Ishikawa (cell line): ENCODE measurements at regions not wholly inside any gene's neighbourhood (a gene's known extent, or its start where the extent isn't known, plus 50 kb on each side); places are given as distances from the start of the nearest gene placed in this dataset.
A peak's percentile ranks its signal among the peaks of the same experiment; 100 is the strongest.

ENCODE experiments used
- CEBPB ChIP-seq: IDR thresholded peaks from 2 replicates; pipeline ENCODE4 v1.6.1; 2012
- CREB1 ChIP-seq: IDR thresholded peaks from 2 replicates; pipeline ENCODE4 v1.6.1; 2012; ENCODE audit warnings: low read depth
- EGR1 ChIP-seq: IDR thresholded peaks from 2 replicates; pipeline ENCODE4 v1.6.1; 2012
- EP300 ChIP-seq: IDR thresholded peaks from 2 replicates; pipeline ENCODE4 v1.6.1; 2012; ENCODE audit warnings: borderline replicate concordance
- FOXM1 ChIP-seq: IDR thresholded peaks from 2 replicates; pipeline ENCODE4 v1.6.1; 2012; ENCODE audit warnings: low read depth, borderline replicate concordance
- NFIC ChIP-seq: IDR thresholded peaks from 2 replicates; pipeline ENCODE4 v1.6.1; 2012
- RAD21 ChIP-seq: IDR thresholded peaks from 2 replicates; pipeline ENCODE4 v1.6.1; 2012; ENCODE audit warnings: low read depth
- TAF1 ChIP-seq: IDR thresholded peaks from 2 replicates; pipeline ENCODE4 v1.6.1; 2012; ENCODE audit warnings: low read depth, mild to moderate bottlenecking
- TCF12 ChIP-seq: IDR thresholded peaks from 2 replicates; pipeline ENCODE4 v1.6.1; 2012; ENCODE audit warnings: low read depth
- TEAD4 ChIP-seq: IDR thresholded peaks from 2 replicates; pipeline ENCODE4 v1.6.1; 2012
- YY1 ChIP-seq: IDR thresholded peaks from 2 replicates; pipeline ENCODE4 v1.6.1; 2012; ENCODE audit warnings: low read depth
- ZBTB7A ChIP-seq: IDR thresholded peaks from 2 replicates; pipeline ENCODE4 v1.6.1; 2012; ENCODE audit warnings: low read depth
- TF ChIP-seq, protein P1 (sequence below): IDR thresholded peaks from 2 replicates; pipeline ENCODE4 v1.6.1; 2012; ENCODE audit warnings: low read depth, mild to moderate bottlenecking
- TF ChIP-seq, protein P2 (sequence below): IDR thresholded peaks from 2 replicates; pipeline ENCODE4 v1.6.1; 2012
- TF ChIP-seq, protein P3 (sequence below): IDR thresholded peaks from 2 replicates; pipeline ENCODE4 v1.6.1; 2012

DNA sequence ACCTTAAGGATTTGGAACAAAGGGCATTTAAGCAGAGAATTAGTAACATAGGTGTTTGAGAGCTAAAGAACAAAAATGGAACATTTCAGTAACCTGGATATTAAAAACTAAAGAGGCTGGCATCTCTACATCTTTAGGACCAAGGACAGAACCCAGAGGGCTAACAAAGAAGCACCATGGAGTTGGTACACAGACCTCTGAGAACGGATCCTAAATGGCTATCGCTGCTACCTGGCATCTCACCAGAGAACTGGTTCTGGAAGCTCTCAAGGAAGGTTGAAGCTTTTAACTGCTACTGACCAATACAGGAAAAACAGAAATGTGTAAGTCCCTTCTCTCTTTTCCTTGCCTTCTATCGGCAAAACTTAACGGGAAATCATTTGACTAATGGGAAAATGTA is 118.4 kb upstream of the TLL1 start:
- TF ChIP-seq CEBPB, result no peak
- no peak for TF ChIP-seq FOXM1
- TF ChIP-seq, protein P1, sequence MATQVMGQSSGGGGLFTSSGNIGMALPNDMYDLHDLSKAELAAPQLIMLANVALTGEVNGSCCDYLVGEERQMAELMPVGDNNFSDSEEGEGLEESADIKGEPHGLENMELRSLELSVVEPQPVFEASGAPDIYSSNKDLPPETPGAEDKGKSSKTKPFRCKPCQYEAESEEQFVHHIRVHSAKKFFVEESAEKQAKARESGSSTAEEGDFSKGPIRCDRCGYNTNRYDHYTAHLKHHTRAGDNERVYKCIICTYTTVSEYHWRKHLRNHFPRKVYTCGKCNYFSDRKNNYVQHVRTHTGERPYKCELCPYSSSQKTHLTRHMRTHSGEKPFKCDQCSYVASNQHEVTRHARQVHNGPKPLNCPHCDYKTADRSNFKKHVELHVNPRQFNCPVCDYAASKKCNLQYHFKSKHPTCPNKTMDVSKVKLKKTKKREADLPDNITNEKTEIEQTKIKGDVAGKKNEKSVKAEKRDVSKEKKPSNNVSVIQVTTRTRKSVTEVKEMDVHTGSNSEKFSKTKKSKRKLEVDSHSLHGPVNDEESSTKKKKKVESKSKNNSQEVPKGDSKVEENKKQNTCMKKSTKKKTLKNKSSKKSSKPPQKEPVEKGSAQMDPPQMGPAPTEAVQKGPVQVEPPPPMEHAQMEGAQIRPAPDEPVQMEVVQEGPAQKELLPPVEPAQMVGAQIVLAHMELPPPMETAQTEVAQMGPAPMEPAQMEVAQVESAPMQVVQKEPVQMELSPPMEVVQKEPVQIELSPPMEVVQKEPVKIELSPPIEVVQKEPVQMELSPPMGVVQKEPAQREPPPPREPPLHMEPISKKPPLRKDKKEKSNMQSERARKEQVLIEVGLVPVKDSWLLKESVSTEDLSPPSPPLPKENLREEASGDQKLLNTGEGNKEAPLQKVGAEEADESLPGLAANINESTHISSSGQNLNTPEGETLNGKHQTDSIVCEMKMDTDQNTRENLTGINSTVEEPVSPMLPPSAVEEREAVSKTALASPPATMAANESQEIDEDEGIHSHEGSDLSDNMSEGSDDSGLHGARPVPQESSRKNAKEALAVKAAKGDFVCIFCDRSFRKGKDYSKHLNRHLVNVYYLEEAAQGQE, result peak; percentile 68
- no peak for TF ChIP-seq EGR1
- no peak for TF ChIP-seq TAF1

DNA sequence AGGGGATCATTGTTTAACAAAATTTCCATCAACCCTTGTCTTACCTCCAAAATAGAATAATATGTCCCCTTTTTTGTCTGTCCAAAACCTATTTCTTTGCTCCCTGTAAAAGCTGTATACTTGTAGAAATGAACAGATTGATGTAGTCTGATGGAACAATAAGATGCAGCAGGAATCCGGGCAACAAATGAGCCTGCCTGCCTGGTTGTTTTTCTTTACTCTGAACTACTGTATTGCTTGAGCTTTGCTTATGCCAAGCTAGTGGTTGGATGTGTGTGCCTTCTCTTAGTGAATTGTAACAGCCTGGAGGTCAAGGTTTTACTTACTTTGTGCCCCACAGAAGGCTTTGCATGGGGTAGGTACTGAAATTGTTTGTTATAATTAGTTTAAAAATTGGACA is 116.2 kb upstream of the TLL1 start:
- no peak for TF ChIP-seq ZBTB7A
- no peak for TF ChIP-seq TCF12
- no peak for TF ChIP-seq EGR1
- no peak for TF ChIP-seq RAD21
- TF ChIP-seq YY1, result no peak
- no peak for TF ChIP-seq EP300
- TF ChIP-seq, protein P2, sequence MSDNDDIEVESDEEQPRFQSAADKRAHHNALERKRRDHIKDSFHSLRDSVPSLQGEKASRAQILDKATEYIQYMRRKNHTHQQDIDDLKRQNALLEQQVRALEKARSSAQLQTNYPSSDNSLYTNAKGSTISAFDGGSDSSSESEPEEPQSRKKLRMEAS, result no peak
- TF ChIP-seq CEBPB, result no peak
- TF ChIP-seq, protein P1, result no peak
- no peak for TF ChIP-seq NFIC

DNA sequence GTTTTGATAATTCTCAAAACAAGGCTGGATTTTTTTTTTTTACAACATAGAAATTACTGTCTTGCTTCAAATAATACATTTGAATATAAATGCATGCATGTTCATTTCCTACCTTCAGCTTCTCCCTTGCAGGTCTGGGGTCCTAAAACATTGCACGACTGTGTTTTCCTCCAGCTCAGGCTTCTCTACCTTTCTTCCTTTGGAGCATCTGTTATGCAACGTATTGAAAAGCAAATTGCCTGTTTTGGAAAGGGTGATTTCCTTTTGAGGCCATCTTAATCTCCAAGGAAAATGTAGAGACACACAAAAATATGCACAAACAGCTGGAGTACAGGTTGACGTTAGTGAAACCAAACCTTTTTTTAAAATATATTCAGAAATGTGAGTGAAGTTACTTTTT is 115.6 kb upstream of the TLL1 start:
- TF ChIP-seq ZBTB7A (no peak), EGR1 (no peak), CEBPB (no peak), YY1 (no peak), TEAD4 (no peak), EP300 (no peak)
- TF ChIP-seq, protein P2, result no peak
- TF ChIP-seq, protein P1, result no peak

DNA sequence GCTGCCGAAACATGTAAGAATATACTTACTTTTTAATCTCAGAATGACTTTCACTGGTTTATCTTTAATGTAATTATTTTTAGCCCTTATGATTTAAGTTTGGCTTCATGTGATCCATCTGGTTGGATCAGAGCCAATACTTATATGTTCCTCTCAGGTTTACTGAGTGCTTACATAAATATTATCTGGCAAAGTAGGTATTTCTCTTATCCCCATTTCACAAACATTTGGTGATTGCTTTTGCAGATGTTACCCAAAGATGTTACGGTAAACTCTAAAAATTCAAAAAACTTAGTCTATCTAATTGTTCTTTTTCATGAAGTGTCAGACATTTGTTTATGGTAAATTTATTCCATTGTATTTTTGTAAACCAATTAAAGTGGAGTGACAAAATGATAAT is 115.0 kb upstream of the TLL1 start:
- TF ChIP-seq, protein P2, result no peak
- TF ChIP-seq ZBTB7A (no peak), RAD21 (no peak), EGR1 (no peak), CEBPB (no peak), FOXM1 (no peak), CREB1 (no peak), TAF1 (no peak), NFIC (no peak), EP300 (no peak), YY1 (no peak), TEAD4 (no peak), TCF12 (no peak)
- TF ChIP-seq, protein P1, result no peak
- TF ChIP-seq, protein P3, sequence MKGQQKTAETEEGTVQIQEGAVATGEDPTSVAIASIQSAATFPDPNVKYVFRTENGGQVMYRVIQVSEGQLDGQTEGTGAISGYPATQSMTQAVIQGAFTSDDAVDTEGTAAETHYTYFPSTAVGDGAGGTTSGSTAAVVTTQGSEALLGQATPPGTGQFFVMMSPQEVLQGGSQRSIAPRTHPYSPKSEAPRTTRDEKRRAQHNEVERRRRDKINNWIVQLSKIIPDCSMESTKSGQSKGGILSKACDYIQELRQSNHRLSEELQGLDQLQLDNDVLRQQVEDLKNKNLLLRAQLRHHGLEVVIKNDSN, result no peak
